ENCODE measurements at regions not wholly inside any gene's neighbourhood (a gene's known extent, or its start where the extent isn't known, plus 50 kb on each side); places are given as distances from the start of the nearest gene placed in this dataset.
A peak's percentile ranks its signal among the peaks of the same experiment; 100 is the strongest.

DNA sequence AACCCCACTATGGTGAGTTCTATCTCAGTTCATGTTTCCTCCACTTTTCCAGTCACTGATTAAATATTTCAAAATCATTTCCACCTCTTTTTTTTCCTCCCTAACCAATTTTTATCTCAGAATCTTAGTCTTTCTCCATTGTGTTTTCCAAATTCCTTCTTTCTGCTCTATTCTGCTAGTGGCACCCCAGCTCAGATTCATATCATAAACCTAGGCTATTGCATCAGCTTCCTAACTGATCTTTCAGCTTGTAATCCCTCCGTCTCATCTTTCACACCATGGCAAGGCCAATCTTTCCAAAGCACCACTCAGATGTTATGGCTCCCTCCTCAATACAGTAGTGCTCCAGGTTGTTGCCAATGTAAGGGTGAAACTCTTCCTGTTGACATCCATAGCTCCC is 631.9 kb downstream of the PLPP3 start:
- DNase-seq, result no peak

DNA sequence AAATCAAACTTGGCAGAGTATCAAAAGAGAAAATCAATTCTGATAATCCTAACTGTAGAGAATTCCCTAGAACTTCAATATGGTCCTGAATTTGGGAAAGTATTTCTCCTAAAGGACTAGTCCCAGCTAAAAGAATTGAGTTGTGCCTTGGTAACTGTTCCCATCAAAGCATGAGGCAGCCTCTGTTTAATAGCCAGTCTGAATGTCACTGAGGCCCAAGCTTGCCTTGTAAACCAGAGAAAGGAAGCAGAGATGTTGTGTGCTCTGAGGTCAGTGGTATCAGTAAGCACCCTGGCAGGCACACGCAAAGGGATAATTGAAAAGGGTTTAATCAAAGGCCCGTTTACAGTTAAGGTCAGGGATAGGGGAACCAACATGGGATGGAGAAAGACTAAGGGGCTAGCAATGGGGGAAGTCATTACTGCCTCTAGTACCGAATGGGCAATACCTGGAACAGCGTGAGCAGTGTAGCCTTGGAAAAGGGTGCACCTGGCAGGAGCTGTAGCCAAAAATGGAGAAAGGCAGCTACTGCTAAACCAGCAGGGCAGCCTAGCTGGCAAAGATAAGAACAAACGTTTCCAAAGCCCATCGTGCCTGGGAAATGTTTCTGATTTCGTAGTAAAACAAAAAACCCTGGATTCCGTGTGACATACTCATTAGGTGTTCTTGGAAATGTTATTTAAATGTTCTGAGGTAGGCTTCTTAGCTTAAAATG is 635.5 kb downstream of the PLPP3 start:
- DNase-seq, result no peak

DNA sequence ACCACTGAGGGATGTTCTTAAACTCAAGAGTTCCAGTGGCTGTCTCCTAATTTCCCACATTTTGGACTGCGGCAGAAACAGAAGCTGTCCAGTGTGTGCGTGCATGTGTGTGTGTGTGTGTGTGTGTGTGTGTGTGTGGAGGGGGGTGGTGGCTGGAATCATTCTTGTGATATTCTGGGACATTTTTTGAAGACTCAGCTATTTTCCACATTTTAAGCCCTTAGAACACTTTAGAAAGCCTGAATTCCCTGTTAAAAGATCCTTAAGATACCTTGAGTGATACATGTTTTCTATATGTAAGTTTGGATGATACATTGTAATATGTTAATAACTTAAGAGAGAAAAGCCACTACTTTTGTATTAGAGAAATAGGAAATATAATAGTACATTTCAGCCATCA is 636.4 kb downstream of the PLPP3 start:
- no peak for DNase-seq

DNA sequence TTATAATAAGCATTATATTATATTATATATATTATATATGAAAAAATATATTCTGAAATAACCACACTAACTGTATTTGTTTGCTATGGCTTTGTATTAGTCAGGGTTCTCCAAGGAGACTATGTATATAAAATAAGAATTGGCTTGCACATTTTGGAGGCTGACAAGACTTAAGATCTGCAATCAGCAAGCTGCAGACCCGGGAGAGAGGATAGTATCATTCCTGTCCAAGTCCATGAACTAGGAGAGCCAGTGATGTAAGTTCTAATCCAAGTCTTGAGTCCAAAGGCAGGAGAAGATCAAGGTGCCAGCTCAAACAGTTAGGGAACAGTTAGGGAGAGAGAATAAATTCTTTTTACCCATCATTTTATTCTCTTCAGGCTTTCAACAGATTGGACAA is 639.5 kb downstream of the PLPP3 start:
- DNase-seq, result no peak

DNA sequence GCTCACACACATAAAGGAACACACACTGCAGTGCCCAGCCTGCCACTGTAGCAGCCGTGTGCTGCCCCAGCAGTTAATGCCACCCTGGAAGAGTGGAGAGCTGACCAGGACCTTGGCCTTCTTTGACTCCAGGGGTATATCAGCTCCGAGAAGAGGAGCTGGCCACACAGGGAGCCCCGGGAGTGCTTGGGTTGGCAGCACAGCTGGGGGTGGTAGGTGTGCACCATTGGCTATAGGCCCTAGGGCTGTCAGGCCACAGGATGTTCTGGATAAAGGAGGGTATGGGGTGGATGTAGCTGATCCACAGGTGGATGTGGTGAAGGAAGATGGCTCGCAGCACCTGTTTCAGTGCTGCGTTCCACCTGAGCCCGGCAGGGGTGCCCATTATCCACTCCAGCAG is 640.5 kb downstream of the PLPP3 start:
- no peak for DNase-seq

DNA sequence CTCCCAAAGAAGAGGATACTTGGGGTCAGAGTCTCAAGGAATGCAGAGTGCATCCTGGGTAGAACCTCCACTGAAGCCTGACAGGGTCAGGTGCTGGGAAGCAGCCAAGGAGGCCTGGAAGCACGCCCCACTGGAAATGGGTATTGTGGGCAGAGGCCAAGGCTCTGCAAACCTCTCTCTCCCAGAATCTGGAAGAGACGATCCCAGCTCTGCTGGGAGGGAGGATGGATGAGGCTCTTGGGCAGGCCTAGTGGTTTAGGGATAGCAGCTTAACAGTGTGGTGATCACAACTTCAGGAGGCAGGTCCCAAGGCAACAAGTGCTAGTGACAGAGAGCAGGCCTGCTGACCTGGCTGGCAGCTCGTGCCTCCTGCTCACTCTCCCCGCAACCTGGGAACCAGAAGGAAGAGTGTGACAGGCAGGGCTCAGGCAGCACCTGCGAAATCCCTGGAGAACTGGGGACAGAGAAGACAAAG is 641.0 kb downstream of the PLPP3 start:
- DNase-seq, result no peak

DNA sequence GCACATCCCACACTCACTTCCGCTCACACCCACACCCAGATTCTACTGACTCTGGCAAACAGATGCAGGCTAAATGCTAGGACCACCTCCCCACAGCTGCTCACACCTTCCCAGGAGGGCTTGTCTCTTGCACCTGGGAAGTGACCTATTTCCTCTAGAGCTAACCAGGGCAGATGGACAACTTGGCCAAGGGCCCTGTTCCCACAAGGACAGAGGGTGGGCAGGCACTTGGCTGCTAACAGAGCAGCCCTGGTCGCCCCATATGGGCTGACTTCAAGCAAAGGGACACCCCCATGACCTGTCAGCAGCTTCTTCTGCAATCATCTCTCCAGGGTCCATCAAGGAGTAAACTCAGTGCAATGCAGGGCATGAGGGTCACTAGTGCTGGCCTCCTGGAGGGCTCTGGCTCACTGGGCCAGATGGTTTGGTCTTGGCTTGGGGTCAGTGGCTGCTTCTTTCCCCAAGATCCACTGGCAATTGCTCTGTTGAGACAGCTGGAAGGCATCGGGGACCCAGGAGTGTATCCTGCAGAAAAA is 641.5 kb downstream of the PLPP3 start:
- no peak for DNase-seq

DNA sequence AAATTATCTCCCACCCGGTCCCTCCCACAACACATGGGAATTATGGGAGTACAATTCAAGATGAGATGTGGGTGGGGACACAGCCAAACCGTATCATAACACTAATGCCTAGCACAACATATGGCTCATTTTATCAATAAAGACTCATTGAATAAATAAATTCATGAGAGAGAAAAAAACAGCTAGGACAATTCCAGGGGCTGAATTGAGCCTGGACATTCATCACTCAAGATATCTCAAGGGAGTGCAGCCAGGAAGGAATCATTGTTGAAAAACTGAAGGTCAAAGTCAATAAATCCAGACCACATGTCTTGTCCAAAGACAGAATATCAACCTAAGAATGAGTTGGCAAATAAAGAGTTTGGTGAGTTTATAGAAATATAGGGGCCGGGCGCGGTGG is 644.1 kb downstream of the PLPP3 start:
- no peak for DNase-seq

DNA sequence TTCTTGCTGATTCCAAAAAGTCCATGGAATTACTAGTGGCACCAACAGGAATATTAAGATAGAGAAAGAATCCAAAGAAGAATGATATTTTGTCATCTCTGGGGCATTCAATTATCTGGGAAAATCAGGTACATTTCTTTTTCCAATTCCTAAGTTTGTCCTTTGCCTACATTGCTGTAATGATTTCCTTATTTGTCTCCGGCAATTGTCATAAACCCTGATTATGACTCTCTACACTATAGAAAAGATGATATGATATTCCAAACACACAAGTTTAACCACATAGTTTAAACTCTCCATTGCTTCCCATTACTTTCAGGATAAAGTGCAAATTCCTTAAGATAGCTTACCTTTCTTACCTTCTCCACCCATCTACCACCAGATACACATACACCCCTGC is 647.0 kb downstream of the PLPP3 start:
- no peak for DNase-seq

DNA sequence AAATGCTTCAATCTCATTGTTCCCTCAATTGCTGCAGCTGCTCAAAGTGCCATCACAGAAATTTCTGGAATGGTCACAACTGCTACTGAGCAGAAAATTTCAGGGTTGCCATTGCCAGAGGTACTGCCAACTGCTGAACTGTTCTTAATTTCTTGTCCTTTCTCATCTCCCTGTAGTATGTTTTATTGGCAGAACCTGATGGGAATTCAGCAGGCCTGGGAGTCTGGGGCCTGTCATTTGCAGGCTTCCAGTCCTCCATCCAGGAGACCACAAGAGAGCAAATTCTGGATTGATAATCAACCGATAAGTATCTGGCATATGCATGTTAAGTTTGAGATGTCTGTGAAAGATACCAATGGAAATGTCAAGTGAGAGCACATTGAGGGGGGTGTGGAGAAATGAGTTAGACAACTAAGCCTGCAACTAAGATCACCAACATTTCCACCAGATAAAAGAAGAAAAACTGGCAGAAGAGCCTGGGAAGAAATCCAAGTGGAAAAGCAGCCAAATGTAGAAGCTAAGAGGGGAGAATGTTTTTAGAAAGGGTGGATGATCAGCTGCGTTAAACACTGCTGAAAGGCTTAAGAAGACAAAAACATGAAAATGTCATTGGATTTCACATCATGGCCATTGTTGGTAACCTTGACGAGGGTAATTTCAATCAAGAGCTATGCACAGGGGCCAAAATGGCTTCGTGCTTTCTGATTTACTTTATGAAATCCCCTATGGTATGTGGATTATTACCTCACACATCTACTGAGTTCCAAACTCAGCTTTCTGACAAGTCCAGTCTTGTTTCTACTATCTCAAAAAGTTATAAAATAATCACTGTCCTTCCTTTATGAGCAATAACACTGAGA is 648.1 kb downstream of the PLPP3 start:
- no peak for DNase-seq

DNA sequence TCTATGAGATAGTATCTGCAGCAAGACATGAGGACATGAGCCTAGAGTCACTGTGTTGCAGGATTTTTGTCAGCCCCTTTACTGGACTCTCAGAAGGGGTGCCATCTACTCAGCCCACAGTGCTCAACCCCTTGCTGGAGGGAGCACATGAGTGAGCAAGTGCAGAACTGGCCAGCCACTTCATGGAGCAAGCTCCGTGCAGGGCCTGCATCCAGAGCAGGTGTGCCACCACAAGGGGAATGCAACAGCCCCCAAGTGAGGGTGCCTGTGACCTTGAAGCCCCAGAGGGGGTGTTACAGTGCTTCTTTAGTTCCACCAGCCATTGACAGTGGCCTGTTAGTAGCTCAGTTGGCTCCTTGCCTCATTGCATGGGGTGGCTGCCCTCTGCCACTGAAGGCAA is 649.7 kb downstream of the PLPP3 start:
- DNase-seq, result no peak

DNA sequence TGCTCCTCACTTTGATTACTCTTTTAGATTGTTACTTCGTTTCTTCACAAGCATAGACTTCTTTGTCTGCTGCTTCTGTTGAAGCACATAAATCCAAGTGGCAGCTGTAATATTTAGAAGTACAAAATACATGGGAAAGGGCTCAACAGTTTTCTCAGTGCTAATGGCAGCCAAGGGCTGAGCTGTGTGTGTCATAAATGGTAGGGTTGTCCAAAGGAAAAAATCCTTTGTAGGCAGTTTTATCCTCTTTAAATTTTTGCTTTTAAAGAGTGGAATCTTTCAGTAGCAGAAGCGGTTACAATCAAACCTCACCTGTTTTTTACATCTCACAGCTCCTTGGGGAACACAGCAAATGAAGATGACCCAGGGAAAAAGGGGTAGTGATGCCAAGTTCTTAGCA is 650.8 kb downstream of the PLPP3 start:
- no peak for DNase-seq

DNA sequence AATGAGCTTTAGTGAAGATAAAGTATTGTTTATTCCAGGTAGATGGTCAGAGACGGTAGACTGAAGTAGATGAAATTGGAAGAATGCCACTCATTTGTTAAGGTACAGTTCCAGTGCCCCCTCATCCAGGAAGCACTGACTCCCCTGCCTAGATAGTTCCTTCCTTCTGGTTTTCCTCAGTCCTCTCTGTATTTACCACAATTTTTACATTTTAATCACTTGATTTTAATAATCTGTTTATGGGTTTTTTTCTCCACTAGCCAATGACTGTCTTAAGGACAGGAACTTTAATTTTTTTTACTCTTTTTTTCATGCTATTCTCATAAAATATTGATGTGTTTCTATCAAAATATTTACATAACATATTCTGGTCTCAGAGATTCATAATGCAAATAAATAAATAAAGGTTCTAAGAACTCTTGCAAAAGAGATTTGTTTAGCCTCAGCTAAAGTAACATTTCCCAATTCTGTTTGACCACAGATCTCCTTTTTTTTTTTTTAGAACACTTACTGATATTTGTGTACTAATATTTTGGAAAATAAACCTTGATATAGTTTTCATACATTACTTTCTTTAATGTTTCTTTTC is 651.6 kb downstream of the PLPP3 start:
- DNase-seq, result no peak

DNA sequence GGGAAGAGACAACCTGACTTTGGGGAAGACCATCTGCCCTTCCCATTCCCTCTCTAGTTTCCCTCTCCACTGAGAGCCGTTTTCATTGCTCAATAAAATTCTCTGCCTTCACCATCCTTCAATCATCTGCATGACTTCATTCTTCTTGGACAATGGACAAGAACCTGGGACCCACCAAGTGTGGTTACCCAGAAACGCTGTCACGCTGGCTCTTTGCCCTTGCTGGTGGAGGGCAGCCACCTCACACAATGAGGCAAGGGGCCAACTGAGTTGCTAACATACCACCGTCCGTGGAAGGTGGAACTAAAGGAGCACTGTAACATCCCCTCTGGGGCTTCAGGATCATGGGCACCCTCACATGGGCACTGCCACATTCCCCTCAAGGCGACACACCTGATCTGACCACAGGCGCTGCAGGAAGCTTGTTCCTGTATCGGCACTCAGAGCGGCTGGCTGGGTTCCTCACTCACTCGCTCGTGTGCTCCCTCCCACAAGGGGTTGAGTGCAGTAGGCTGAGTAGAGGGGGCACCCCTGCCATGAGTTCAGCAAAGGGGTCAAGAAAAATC is 652.4 kb downstream of the PLPP3 start:
- no peak for DNase-seq

DNA sequence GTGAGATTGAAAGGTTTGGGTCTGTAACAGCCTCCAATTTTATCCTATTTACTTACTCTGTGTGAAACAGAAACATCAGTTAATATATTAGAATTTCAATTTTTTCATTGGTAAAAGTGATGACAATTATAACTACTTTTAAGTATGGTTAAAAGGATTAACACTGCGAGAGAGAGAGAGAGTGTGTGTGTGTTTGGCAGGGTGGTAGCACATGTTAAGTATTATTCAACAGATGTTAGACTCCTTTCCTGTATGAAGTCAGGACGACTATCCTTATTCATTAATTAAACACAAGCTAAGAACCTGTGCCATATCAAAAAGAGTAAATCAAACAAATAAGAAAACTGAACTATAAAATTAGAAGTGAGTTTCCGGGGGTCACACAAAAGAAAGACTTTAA is 662.5 kb downstream of the PLPP3 start:
- no peak for DNase-seq

DNA sequence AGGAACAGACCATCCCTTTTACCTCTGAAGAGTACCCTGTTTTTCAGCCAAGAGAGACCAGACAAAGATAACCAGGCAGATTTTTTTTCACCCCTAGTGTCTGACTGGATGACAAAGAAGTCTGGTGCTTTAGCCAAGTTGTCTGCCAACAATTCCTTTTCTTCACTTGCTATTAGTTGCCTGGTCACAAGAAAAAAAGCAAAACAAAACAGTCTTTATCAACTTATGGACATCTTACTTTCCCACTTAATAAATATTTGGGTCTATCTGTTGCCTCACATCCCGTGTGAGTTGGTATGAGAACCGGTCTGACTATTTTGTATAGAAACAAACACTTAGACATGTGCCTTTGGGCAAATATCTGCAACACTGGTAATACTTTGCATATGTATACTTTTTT is 662.9 kb downstream of the PLPP3 start:
- DNase-seq, result no peak

DNA sequence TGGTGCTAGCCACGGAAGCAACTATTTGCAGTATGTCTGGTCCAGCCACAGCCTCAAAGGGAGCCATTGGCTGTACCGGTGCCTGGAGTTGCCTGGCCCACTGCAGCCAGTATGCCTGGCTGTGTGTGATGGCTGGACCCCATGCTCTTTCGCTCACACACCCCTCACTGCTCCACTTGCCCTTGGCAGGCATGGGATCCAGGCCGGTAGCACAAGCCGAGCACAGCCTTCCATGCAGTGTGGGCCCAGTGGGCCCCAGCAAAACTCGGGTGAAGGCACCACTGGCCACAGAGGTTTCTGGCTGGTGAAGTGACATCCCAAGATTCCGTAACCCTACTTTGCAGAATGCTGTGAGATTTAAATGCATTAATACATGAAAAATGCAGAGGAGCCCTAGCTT is 665.8 kb downstream of the PLPP3 start:
- DNase-seq, result no peak

DNA sequence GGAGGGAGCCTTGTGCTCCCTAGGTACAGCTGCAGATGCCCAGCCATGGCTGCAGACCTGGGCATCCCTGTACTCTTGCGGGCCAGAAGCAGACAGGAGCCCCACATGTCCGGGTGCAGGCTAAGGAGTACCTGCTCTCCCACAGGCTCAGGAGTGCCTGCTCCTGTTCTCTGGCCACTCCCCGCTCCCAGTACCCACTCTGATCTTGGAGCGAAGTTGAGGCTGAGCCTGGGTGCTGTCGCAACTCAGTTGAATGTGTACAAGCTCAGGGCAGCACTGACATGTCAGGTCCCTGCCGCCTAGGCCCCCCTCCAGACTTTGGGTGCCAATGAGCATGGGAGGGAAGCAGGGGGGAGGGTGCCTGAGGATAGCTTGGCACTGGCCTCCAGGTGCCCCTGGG is 666.9 kb downstream of the PLPP3 start:
- no peak for DNase-seq

DNA sequence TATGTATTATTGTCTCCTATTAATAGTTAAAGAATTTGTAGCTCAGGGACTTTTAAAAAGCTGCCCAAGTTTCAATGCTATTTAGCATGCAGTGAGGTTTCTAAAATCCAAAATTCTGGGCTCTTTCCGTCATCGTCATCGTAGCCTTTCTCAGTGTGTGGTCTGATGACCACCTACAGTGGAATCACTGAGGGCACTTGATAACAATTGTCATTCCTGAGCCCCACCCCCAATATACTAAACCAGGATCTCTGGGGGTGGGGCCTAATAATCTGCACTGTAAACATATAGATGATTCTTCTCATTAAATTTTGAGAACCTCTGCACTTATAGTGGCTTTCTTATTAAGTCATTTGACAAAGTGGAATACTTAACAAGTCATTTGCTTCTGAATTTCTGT is 674.8 kb downstream of the PLPP3 start:
- no peak for DNase-seq

DNA sequence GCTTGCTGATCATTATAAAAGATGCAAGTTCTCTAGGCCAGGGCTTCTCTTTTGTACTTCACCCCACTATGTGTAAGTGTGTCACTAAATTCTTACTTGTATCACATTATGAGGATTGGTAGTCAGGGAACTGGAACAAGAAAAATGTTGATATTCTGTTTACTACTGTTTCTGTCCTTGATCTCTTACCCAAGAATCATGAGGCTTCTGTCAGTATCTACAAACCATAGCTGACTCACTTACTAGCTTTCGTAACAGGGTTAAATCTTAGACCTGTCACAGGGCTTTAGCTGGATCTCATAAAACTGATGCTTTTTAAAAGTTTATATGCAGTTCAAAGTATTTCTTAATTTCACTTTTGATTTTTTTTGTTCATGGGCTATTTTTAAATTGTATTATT is 681.2 kb downstream of the PLPP3 start:
- peak; percentile 22 to 58 for DNase-seq

DNA sequence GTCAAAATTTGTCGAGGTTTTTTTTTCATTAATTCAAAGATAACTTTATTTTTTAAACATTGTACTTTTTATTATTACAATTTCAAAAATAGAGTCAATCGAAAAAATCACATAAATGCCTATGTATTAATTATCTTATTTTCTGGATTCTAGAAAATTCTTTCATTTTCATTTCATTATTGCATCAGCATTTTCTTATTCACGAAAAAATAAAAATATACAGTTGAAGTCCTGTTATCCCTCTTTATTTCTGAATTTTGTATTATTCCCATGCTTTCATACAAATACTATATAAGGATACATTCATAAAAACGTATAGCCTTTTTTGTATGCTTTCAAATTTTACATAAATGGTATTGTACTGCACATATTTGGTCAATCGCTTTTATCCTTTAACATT is 681.0 kb upstream of the USP24 start:
- DNase-seq, result no peak

DNA sequence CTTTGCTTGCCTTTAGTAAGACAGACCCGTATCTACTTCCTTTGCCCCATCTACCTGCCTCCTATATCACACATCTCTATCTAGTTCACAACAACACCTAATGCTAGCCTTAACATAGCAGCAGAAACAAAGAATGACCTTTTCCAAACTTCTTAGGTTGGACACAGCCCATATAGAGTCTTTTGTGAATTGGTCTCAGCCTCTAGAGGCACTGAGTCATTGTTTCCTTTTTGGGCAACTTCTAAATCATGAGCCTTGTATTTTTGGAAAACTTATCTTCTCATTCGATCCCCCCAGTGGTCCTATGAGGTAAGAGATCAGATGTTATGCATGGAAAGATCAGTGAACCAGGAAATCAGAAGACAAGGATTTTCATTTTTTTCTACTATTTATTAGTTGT is 679.4 kb upstream of the USP24 start:
- no peak for DNase-seq

DNA sequence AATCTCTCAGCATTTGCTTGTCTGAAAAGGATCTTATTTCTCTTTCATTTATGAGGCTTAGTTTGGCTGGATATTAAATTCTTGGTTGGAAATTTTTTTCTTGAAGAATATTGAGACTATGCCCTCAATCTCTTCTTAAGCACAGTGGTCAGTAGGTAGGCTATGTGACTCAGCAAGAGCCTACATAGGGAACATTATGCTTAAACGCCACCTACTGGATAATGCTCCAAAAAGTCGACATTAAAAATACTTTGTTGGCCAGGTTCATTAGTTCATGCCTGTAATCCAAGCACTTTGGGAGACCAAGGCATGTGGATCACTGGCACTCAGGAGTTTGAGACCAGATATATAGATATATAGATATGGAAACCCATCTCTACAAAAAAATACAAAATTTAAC is 678.0 kb upstream of the USP24 start:
- peak in 1 of 2 donors; percentile 35 for DNase-seq

Data from inflammatory macrophage treated with lipopolysaccharide for 1 hour (primary cell).